ENCODE measurements at regions not wholly inside any gene's neighbourhood (a gene's known extent, or its start where the extent isn't known, plus 50 kb on each side); places are given as distances from the start of the nearest gene placed in this dataset.
"Not testable (repeated sequence)": the region's sequence is repeated elsewhere in the genome, so short reads cannot be mapped to it uniquely, and the experiment has no call there.

- Histone ChIP-seq H3K4me1 (ENCODE audit: insufficient read depth) (no peaks in the 10 kb centered on the region), H3K36me3 (no peaks in the 10 kb centered on the region), H3K9me3 (no peaks in the 10 kb centered on the region), H3K27ac (no peak overlapping the region), H3K27me3 (no peaks in the 10 kb centered on the region), H3K4me3 (no peak overlapping the region)
- DNase-seq, result no peak
- 84 to 94% (median 85%) methylated on average over 5 of the region's 5 CpGs for WGBS, 3 donors
- intact Hi-C loops (cut with DNase I), result no loop called here
- TF ChIP-seq EP300 (IDR thresholded peaks at IDR 0.05) (no peak), POLR2A (IDR thresholded peaks at IDR 0.05) (no peak), CTCF (IDR thresholded peaks at IDR 0.05) (no peak)
Measured at GRCh38 chr18:4960578-4960977, 236.5 kb downstream of the AKAIN1 start.

GRCh38 chr18:4931209-4931608 lies 265.8 kb downstream of the AKAIN1 start:
- intact Hi-C loops (cut with DNase I), result no loop called here
- no peak for TF ChIP-seq POLR2A (IDR thresholded peaks at IDR 0.05)

GRCh38 chr18:4921548-4921947 lies 275.5 kb downstream of the AKAIN1 start:
- DNase-seq, result no peak
- intact Hi-C loops (cut with DNase I), result no loop called here

More at GRCh38 chr18:4931209-4931608, 265.8 kb downstream of the AKAIN1 start:
- DNase-seq, result no peak
- 68 to 79% (median 73%) methylated on average over 1 of the region's 1 CpG for WGBS, 3 donors
- no peaks in the 10 kb centered on the region for H3K36me3 ChIP-seq
- H3K4me3 ChIP-seq, result no peak overlapping the region
- H3K4me1 ChIP-seq (ENCODE audit: insufficient read depth), result no peaks in the 10 kb centered on the region
- no peak overlapping the region for H3K27ac ChIP-seq
- H3K9me3 ChIP-seq, result no peaks in the 10 kb centered on the region
- H3K27me3 ChIP-seq, result no peaks in the 10 kb centered on the region

GRCh38 chr18:4917509-4917908 lies 279.5 kb downstream of the AKAIN1 start:
- H3K4me1 ChIP-seq (ENCODE audit: insufficient read depth); H3K36me3 ChIP-seq; H3K9me3 ChIP-seq; H3K27me3 ChIP-seq; DNase-seq; intact Hi-C loops (cut with DNase I); H3K27ac ChIP-seq; H3K4me3 ChIP-seq: not testable (repeated sequence)
- 64 to 89% (median 70%) methylated on average over 4 to 6 of the region's 7 CpGs for WGBS, 3 donors

More at GRCh38 chr18:4921548-4921947, 275.5 kb downstream of the AKAIN1 start:
- Histone ChIP-seq H3K4me3 (no peak overlapping the region), H3K27ac (no peak overlapping the region), H3K9me3 (no peaks in the 10 kb centered on the region), H3K36me3 (no peaks in the 10 kb centered on the region), H3K27me3 (no peaks in the 10 kb centered on the region), H3K4me1 (ENCODE audit: insufficient read depth) (no peaks in the 10 kb centered on the region)
- TF ChIP-seq EP300 (IDR thresholded peaks at IDR 0.05) (no peak), CTCF (IDR thresholded peaks at IDR 0.05) (no peak), POLR2A (IDR thresholded peaks at IDR 0.05) (no peak)

GRCh38 chr18:4908328-4908727 lies 288.7 kb downstream of the AKAIN1 start:
- Histone ChIP-seq H3K4me3 (no peak overlapping the region), H3K9me3 (no peaks in the 10 kb centered on the region), H3K27me3 (no peaks in the 10 kb centered on the region), H3K27ac (no peak overlapping the region), H3K36me3 (no peaks in the 10 kb centered on the region), H3K4me1 (ENCODE audit: insufficient read depth) (no peaks in the 10 kb centered on the region)
- no peak for TF ChIP-seq CTCF (IDR thresholded peaks at IDR 0.05)
- no peak for TF ChIP-seq EP300 (IDR thresholded peaks at IDR 0.05)
- no peak for TF ChIP-seq POLR2A (IDR thresholded peaks at IDR 0.05)
- no peak for DNase-seq
- 4 to 11% (median 5%) methylated on average over 3 of the region's 3 CpGs for WGBS, 3 donors
- intact Hi-C loops (cut with DNase I), result no loop called here

- 50 to 60% (median 54%) methylated on average over 3 of the region's 3 CpGs for WGBS, 3 donors
- no peak overlapping the region for H3K27ac ChIP-seq
- H3K4me3 ChIP-seq, result no peak overlapping the region
- intact Hi-C loops (cut with DNase I), result no loop called here
- no peak for TF ChIP-seq EP300 (IDR thresholded peaks at IDR 0.05)
- TF ChIP-seq CTCF (IDR thresholded peaks at IDR 0.05), result no peak
- no peak for TF ChIP-seq POLR2A (IDR thresholded peaks at IDR 0.05)
- H3K36me3 ChIP-seq, result no peaks in the 10 kb centered on the region
- H3K9me3 ChIP-seq, result no peaks in the 10 kb centered on the region
- H3K4me1 ChIP-seq (ENCODE audit: insufficient read depth), result no peaks in the 10 kb centered on the region
- no peak for DNase-seq
- H3K27me3 ChIP-seq, result no peaks in the 10 kb centered on the region
Measured at GRCh38 chr18:4906856-4907255, 290.2 kb downstream of the AKAIN1 start.
